SK-N-SH treated with all-trans-retinoic acid at 6 μM for 48 hours (cell line): ENCODE measurements at regions not wholly inside any gene's neighbourhood (a gene's known extent, or its start where the extent isn't known, plus 50 kb on each side); places are given as distances from the start of the nearest gene placed in this dataset.

Source experiments
- ATAC-seq: fragments of 200-7000 bp; cut with Tn5 transposase; 3 replicates; pipeline ENCODE4 v1.9.1; 2020; ENCODE audit warnings: mild to moderate bottlenecking, moderate library complexity
- ARNTL ChIP-seq: fragments of 450-650 bp; formaldehyde crosslinking; IDR thresholded peaks from 2 replicates; pipeline ENCODE4 v1.5.0; 2020; ENCODE audit warnings: low read depth, mild to moderate bottlenecking, moderate library complexity, borderline replicate concordance
- CSDC2 ChIP-seq: fragments of 250-450 bp; sonication (Bioruptor Pico); IDR thresholded peaks from 2 replicates; pipeline ENCODE4 v1.5.0; 2020; ENCODE audit warnings: mild to moderate bottlenecking, moderate library complexity
- ISL1 ChIP-seq: fragments of 250-450 bp; sonication (Bioruptor Pico); IDR thresholded peaks from 2 replicates; pipeline ENCODE4 v2.1.2; 2022; ENCODE audit warnings: mild to moderate bottlenecking, moderate library complexity
- OSR1 ChIP-seq: fragments of 250-450 bp; sonication (Bioruptor Pico); IDR thresholded peaks from 2 replicates; pipeline ENCODE4 v1.8.0; 2022; ENCODE audit warnings: moderate library complexity, mild to moderate bottlenecking, inconsistent platforms
- PATZ1 ChIP-seq: fragments of 250-450 bp; sonication (Bioruptor Pico); IDR thresholded peaks from 2 replicates; pipeline ENCODE4 v1.8.0; 2020; ENCODE audit warnings: mild to moderate bottlenecking, moderate library complexity, borderline replicate concordance
- PPARA ChIP-seq: fragments of 250-450 bp; sonication (Bioruptor Pico); IDR thresholded peaks from 2 replicates; pipeline ENCODE4 v1.5.0; 2020; ENCODE audit warnings: mild to moderate bottlenecking, borderline replicate concordance
- RARB ChIP-seq: fragments of 250-450 bp; sonication (Bioruptor Pico); IDR thresholded peaks from 2 replicates; pipeline ENCODE4 v1.8.0; 2021; ENCODE audit warnings: mild to moderate bottlenecking, moderate library complexity
- SNAI2 ChIP-seq: fragments of 250-450 bp; sonication (Bioruptor Pico); IDR thresholded peaks from 2 replicates; pipeline ENCODE4 v1.5.0; 2020; ENCODE audit warnings: mild to moderate bottlenecking, moderate library complexity
- TCF4 ChIP-seq: fragments of 250-450 bp; sonication (Bioruptor Pico); IDR thresholded peaks from 2 replicates; pipeline ENCODE4 v1.8.0; 2021; ENCODE audit warnings: mild to moderate bottlenecking, moderate library complexity, borderline replicate concordance
- TOX ChIP-seq: fragments of 250-450 bp; sonication (Bioruptor Pico); IDR thresholded peaks from 2 replicates; pipeline ENCODE4 v1.8.0; 2021; ENCODE audit warnings: mild to moderate bottlenecking, moderate library complexity, borderline replicate concordance
- ZC3H10 ChIP-seq: fragments of 250-450 bp; sonication (Bioruptor Pico); IDR thresholded peaks from 2 replicates; pipeline ENCODE4 v1.5.1; 2021; ENCODE audit warnings: mild to moderate bottlenecking, moderate library complexity
- ZFP3 ChIP-seq: fragments of 250-450 bp; sonication (Bioruptor Pico); IDR thresholded peaks from 2 replicates; pipeline ENCODE4 v1.5.0; 2020; ENCODE audit warnings: mild to moderate bottlenecking, moderate library complexity
- ZFP30 ChIP-seq: fragments of 450-650 bp; formaldehyde crosslinking; IDR thresholded peaks from 2 replicates; pipeline ENCODE4 v1.5.0; 2022; ENCODE audit warnings: mild to moderate bottlenecking, moderate library complexity
- ZNF565 ChIP-seq: fragments of 450-650 bp; formaldehyde crosslinking; conservative IDR thresholded peaks from 2 replicates; pipeline ENCODE4 v1.5.0; 2020; ENCODE audit warnings: low read depth, mild to moderate bottlenecking, moderate library complexity
- ZNF8 ChIP-seq: fragments of 450-650 bp; formaldehyde crosslinking; IDR thresholded peaks from 2 replicates; pipeline ENCODE4 v1.5.0; 2020; ENCODE audit warnings: mild to moderate bottlenecking, moderate library complexity
- TF ChIP-seq, protein P1 (sequence below): fragments of 250-450 bp; sonication (Bioruptor Pico); IDR thresholded peaks from 2 replicates; pipeline ENCODE4 v1.5.1; 2020; ENCODE audit warnings: low read depth, mild to moderate bottlenecking, moderate library complexity
- TF ChIP-seq, protein P2 (sequence below): fragments of 250-450 bp; sonication (Bioruptor Pico); IDR thresholded peaks from 2 replicates; pipeline ENCODE4 v1.8.0; 2021; ENCODE audit warnings: low read depth, mild to moderate bottlenecking, moderate library complexity, borderline replicate concordance
- TF ChIP-seq, protein P3 (sequence below): fragments of 250-450 bp; sonication (Bioruptor Pico); IDR thresholded peaks from 2 replicates; pipeline ENCODE4 v1.5.1; 2021; ENCODE audit warnings: mild to moderate bottlenecking, moderate library complexity

GRCh38 chr2:129907256-129907998, 72.0 kb upstream of the RAB6C start:
- ATAC-seq: no peak
- TF ChIP-seq ZNF8 (CRISPR knock-in tag) (no peak), ISL1 (CRISPR knock-in tag) (no peak), TOX (no peak), PPARA (CRISPR knock-in tag) (no peak), ZNF565 (no peak), TCF4 (CRISPR knock-in tag) (no peak), SNAI2 (CRISPR knock-in tag) (no peak), CSDC2 (CRISPR knock-in tag) (no peak), ZFP30 (no peak), ZFP3 (no peak)
- TF ChIP-seq, protein P1, sequence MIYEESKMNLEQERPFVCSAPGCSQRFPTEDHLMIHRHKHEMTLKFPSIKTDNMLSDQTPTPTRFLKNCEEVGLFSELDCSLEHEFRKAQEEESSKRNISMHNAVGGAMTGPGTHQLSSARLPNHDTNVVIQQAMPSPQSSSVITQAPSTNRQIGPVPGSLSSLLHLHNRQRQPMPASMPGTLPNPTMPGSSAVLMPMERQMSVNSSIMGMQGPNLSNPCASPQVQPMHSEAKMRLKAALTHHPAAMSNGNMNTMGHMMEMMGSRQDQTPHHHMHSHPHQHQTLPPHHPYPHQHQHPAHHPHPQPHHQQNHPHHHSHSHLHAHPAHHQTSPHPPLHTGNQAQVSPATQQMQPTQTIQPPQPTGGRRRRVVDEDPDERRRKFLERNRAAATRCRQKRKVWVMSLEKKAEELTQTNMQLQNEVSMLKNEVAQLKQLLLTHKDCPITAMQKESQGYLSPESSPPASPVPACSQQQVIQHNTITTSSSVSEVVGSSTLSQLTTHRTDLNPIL (CRISPR knock-in tag): no peak
- TF ChIP-seq, protein P2, sequence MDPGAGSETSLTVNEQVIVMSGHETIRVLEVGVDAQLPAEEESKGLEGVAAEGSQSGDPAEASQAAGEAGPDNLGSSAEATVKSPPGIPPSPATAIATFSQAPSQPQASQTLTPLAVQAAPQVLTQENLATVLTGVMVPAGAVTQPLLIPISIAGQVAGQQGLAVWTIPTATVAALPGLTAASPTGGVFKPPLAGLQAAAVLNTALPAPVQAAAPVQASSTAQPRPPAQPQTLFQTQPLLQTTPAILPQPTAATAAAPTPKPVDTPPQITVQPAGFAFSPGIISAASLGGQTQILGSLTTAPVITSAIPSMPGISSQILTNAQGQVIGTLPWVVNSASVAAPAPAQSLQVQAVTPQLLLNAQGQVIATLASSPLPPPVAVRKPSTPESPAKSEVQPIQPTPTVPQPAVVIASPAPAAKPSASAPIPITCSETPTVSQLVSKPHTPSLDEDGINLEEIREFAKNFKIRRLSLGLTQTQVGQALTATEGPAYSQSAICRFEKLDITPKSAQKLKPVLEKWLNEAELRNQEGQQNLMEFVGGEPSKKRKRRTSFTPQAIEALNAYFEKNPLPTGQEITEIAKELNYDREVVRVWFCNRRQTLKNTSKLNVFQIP (CRISPR knock-in tag): no peak
- TF ChIP-seq, protein P3, sequence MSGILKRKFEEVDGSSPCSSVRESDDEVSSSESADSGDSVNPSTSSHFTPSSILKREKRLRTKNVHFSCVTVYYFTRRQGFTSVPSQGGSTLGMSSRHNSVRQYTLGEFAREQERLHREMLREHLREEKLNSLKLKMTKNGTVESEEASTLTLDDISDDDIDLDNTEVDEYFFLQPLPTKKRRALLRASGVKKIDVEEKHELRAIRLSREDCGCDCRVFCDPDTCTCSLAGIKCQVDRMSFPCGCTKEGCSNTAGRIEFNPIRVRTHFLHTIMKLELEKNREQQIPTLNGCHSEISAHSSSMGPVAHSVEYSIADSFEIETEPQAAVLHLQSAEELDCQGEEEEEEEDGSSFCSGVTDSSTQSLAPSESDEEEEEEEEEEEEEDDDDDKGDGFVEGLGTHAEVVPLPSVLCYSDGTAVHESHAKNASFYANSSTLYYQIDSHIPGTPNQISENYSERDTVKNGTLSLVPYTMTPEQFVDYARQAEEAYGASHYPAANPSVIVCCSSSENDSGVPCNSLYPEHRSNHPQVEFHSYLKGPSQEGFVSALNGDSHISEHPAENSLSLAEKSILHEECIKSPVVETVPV (CRISPR knock-in tag): no peak
- TF ChIP-seq, all 23 proteins: peak for 0

- TF ChIP-seq ZNF565 (no peak), PATZ1 (no peak), ZNF8 (CRISPR knock-in tag) (no peak), OSR1 (CRISPR knock-in tag) (no peak), PPARA (CRISPR knock-in tag) (no peak), ISL1 (CRISPR knock-in tag) (no peak), TCF4 (CRISPR knock-in tag) (no peak), SNAI2 (CRISPR knock-in tag) (no peak), ARNTL (CRISPR knock-in tag) (no peak), ZFP30 (no peak), CSDC2 (CRISPR knock-in tag) (no peak), RARB (CRISPR knock-in tag) (no peak), ZC3H10 (CRISPR knock-in tag) (no peak)
- TF ChIP-seq, protein P3 (CRISPR knock-in tag): no peak
- TF ChIP-seq, protein P2 (CRISPR knock-in tag): no peak
- TF ChIP-seq, protein P1 (CRISPR knock-in tag): no peak
- no peak for ATAC-seq
Measured at GRCh38 chr2:129908721-129909373, 70.6 kb upstream of the RAB6C start.
